B cell (primary cell): ENCODE measurements at regions not wholly inside any gene's neighbourhood (a gene's known extent, or its start where the extent isn't known, plus 50 kb on each side); places are given as distances from the start of the nearest gene placed in this dataset.

Experiments
- ATAC-seq: fragments of 200-7000 bp; cut with Tn5 transposase; one replicate; pipeline ENCODE4 v1.10.0; 2021; ENCODE audit warnings: low read depth, mild to moderate bottlenecking, moderate number of reproducible peaks, moderate library complexity
- CTCF ChIA-PET: fragments of 350-600 bp; sonication (Branson Sonifier 250); formaldehyde crosslinking; loops from one replicate; lab custom pipeline; 2021; ENCODE audit warnings: antibody characterized with exemption, inconsistent platforms; lab: Charles Lee
- POLR2A ChIA-PET: fragments of 350-600 bp; sonication (Branson Sonifier 250); formaldehyde crosslinking; loops from one replicate; lab custom pipeline; 2021; ENCODE audit warnings: antibody characterized with exemption; lab: Charles Lee
- DNase-seq: peaks from one replicate; pipeline ENCODE4 v3.0.0; 2013
- H2AFZ ChIP-seq: 2 replicates; pipeline ENCODE4 v1.6.1; 2012; ENCODE audit warnings: mild to moderate bottlenecking, low read depth, low read length; ENCODE audit not compliant: insufficient read depth, poor library complexity, severe bottlenecking
- H3K27ac ChIP-seq, 2 donors: 1 replicate in 1 of 2; 2 replicates in 1 of 2; pipeline ENCODE4 v1.5.1; 2012 to 2013; ENCODE audit warnings: low read length in 2 of 2, mild to moderate bottlenecking in 2 of 2, moderate library complexity in 1 of 2
- H3K27me3 ChIP-seq, 4 experiments: fragments of 200-600 bp in 1 of 4; sonication (generic) in 1 of 4; replicated peaks in 1 of 4; 1 replicate in 2 of 4; 2 replicates in 2 of 4; pipeline versions ENCODE4 v1.6.1 to v1.7.0; 2013 to 2016; ENCODE audit warnings: low read length in 3 of 4, mild to moderate bottlenecking in 2 of 4, mixed read lengths in 1 of 4, moderate library complexity in 1 of 4; ENCODE audit not compliant: insufficient read depth in 4 of 4, control insufficient read depth in 3 of 4; ENCODE audit errors: control extremely low read depth in 1 of 4
- H3K36me3 ChIP-seq, 2 experiments: replicated peaks in 1 of 2; 1 replicate in 1 of 2; 2 replicates in 1 of 2; pipeline versions ENCODE4 v1.6.1 to v1.7.1; 2013; ENCODE audit warnings: low read length in 1 of 2; ENCODE audit not compliant: insufficient read depth in 2 of 2, control insufficient read depth in 1 of 2; ENCODE audit errors: control extremely low read depth in 1 of 2, extremely low read depth in 1 of 2
- H3K4me1 ChIP-seq, 2 donors: fragments of 200-600 bp in 1 of 2; sonication (generic) in 1 of 2; 1 replicate in 1 of 2; 2 replicates in 1 of 2; pipeline versions ENCODE4 v1.5.1 to v1.6.1; 2013 to 2017; ENCODE audit warnings: low read length in 2 of 2; ENCODE audit not compliant: control insufficient read depth in 2 of 2, insufficient read depth in 2 of 2
- H3K4me2 ChIP-seq: replicated peaks from 2 replicates; pipeline ENCODE3; 2012; ENCODE audit warnings: mild to moderate bottlenecking, low read depth, low read length; ENCODE audit not compliant: poor library complexity, severe bottlenecking
- H3K4me3 ChIP-seq, 5 experiments: fragments of 200-600 bp in 1 of 5; sonication (generic) in 1 of 5; 1 replicate in 3 of 5; 2 replicates in 2 of 5; pipeline versions ENCODE4 v1.5.1 to v1.7.0; 2011 to 2016; ENCODE audit warnings: low read length in 4 of 5, mild to moderate bottlenecking in 4 of 5, low read depth in 2 of 5, control low read depth in 1 of 5, moderate library complexity in 1 of 5; ENCODE audit not compliant: insufficient read depth in 1 of 5; ENCODE audit errors: control extremely low read depth in 1 of 5, extremely low read depth in 1 of 5
- H3K79me2 ChIP-seq: fragments of 200-600 bp; sonication (generic); one replicate; pipeline ENCODE4 v1.6.0; 2016; ENCODE audit warnings: low read length; ENCODE audit not compliant: control insufficient read depth, insufficient read depth
- H3K9ac ChIP-seq: fragments of 200-600 bp; sonication (generic); 2 replicates; pipeline ENCODE4 v1.6.1; 2017; ENCODE audit warnings: mild to moderate bottlenecking, low read length, moderate library complexity
- H3K9me3 ChIP-seq, 3 donors: one replicate each; pipeline versions ENCODE4 v1.6.1 to v1.7.1; 2013; ENCODE audit warnings: low read length in 2 of 3; ENCODE audit not compliant: control insufficient read depth in 2 of 3, insufficient read depth in 1 of 3; ENCODE audit errors: control extremely low read depth in 1 of 3
- H4K20me1 ChIP-seq: 2 replicates; pipeline ENCODE4 v1.6.0; 2012; ENCODE audit warnings: mild to moderate bottlenecking, low read length; ENCODE audit not compliant: insufficient read depth, control insufficient read depth, poor library complexity, severe bottlenecking
- H3K27ac Mint-ChIP-seq: one replicate; pipeline ENCODE4 v1.8.0; 2021; ENCODE audit warnings: mixed read lengths
- H3K27me3 Mint-ChIP-seq: one replicate; pipeline ENCODE4 v1.8.0; 2021; ENCODE audit warnings: mixed read lengths
- H3K4me1 Mint-ChIP-seq: one replicate; pipeline ENCODE4 v1.8.0; 2021; ENCODE audit warnings: mixed read lengths
- H3K4me3 Mint-ChIP-seq: one replicate; pipeline ENCODE4 v1.8.0; 2021; ENCODE audit warnings: mixed read lengths
- H3K9me3 Mint-ChIP-seq: one replicate; pipeline ENCODE4 v1.8.0; 2022; ENCODE audit warnings: mixed read lengths; ENCODE audit not compliant: insufficient read depth
- EZH2 ChIP-seq: IDR thresholded peaks from 2 replicates; pipeline ENCODE4 v1.6.1; 2012; ENCODE audit warnings: borderline replicate concordance, low read depth, mild to moderate bottlenecking, moderate library complexity, low read length; ENCODE audit not compliant: insufficient read depth, poor library complexity, severe bottlenecking
- WGBS: methylation state at CpG from one replicate; pipeline ENCODE4 v1.1.5; 2013; ENCODE audit warnings: missing lambda C conversion rate; ENCODE audit not compliant: insufficient coverage; 5-methylcytosine and 5-hydroxymethylcytosine counted together
- intact Hi-C: fragments of 100-400 bp; cut with micrococcal nuclease; formaldehyde crosslinking; loops from one replicate; pipeline ENCODE4 v1.10.0; 2022
- TF ChIP-seq, protein P1 (sequence below): fragments of 200-600 bp; IDR thresholded peaks from one replicate; pipeline ENCODE4 v1.8.0; 2022; ENCODE audit warnings: antibody characterized with exemption, mild to moderate bottlenecking

DNA sequence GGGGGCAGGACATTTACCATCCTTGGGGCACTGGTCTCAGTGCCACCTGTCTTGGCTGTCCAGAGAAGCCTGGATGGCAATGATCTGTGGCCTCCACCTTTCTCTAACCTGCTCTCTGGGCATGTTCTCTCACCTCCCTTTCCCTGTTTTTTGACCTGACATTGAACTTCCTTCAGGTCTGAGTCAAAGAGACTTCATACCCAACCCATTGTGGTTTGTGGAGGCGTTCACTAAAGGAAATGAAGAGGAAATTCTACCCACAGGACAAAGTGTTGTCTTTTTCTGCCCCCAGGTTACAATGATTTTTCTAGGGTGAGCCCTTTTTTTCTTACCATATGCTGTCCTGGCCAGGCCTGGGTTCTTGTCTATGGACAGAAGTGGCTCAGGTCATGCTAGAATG is 76.6 kb downstream of the CYP26A1 start:
- H3K27ac Mint-ChIP-seq, result no peak overlapping the region
- Histone ChIP-seq H3K27me3 (peaks cover 0 to 7% (median 0%) of the 10 kb centered on the region in 4 experiments), H3K4me1 (no peaks in the 10 kb centered on the region), H4K20me1 (no peaks in the 10 kb centered on the region), H3K36me3 (no peaks in the 10 kb centered on the region), H3K27ac (no peak overlapping the region), H3K9ac (no peak overlapping the region), H3K4me3 (no peak overlapping the region), H3K9me3 (peaks cover 0 to 10% (median 2%) of the 10 kb centered on the region in 3 donors), H2AFZ (no peak overlapping the region), H3K79me2 (no peaks in the 10 kb centered on the region), H3K4me2 (no peak overlapping the region)
- no peak for TF ChIP-seq EZH2
- TF ChIP-seq, protein P1, sequence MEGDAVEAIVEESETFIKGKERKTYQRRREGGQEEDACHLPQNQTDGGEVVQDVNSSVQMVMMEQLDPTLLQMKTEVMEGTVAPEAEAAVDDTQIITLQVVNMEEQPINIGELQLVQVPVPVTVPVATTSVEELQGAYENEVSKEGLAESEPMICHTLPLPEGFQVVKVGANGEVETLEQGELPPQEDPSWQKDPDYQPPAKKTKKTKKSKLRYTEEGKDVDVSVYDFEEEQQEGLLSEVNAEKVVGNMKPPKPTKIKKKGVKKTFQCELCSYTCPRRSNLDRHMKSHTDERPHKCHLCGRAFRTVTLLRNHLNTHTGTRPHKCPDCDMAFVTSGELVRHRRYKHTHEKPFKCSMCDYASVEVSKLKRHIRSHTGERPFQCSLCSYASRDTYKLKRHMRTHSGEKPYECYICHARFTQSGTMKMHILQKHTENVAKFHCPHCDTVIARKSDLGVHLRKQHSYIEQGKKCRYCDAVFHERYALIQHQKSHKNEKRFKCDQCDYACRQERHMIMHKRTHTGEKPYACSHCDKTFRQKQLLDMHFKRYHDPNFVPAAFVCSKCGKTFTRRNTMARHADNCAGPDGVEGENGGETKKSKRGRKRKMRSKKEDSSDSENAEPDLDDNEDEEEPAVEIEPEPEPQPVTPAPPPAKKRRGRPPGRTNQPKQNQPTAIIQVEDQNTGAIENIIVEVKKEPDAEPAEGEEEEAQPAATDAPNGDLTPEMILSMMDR, result no peak
- WGBS, result no CpG with 5 or more reads among the region's 1 CpG
- ChIA-PET CTCF (no interaction called here), POLR2A (no interaction called here)
- no peak for DNase-seq
- H3K9me3 Mint-ChIP-seq, result no peaks in the 10 kb centered on the region
- H3K27me3 Mint-ChIP-seq, result peaks cover 19% of the 10 kb centered on the region
- intact Hi-C loops, result no loop called here
- H3K4me3 Mint-ChIP-seq, result no peak overlapping the region
- no peak for ATAC-seq
- no peaks in the 10 kb centered on the region for H3K4me1 Mint-ChIP-seq

DNA sequence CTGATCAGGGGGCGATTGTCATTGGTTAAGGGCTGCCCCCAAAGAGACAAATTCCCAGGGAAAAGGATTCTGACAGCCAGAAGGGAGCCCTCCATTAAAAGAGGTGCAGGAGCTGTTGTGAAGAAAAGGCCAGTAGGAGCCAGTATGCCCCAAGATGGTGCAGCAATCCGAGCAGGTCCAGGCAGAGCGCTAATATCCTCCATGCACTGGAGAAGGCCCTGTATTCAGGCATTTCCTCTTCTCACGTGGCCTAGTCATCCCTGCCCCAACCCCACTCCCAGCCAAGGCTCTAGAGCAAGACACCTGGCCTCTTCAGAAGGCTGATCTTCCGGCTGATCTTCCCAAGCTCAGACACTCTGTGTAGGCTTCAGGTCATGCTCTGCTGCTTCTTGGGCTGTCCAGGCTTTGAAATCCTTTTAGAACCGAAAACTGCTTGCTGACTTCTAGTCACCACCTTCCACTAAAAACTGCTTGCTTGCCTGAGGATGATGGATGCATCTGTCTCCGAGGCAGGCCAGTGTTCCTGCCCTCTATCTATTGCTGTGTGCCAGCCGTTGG is 77.4 kb downstream of the CYP26A1 start:
- DNase-seq, result no peak
- no peaks in the 10 kb centered on the region for H3K4me1 ChIP-seq
- H3K4me3 Mint-ChIP-seq, result no peak overlapping the region
- H3K27me3 Mint-ChIP-seq, result peaks cover 15% of the 10 kb centered on the region
- no peak for ATAC-seq
- TF ChIP-seq, protein P1, result no peak
- TF ChIP-seq EZH2, result no peak
- H3K27ac ChIP-seq, result no peak overlapping the region
- no peaks in the 10 kb centered on the region for H3K4me1 Mint-ChIP-seq
- CTCF ChIA-PET, result no interaction called here
- 74% methylated on average over 8 of the region's 8 CpGs for WGBS
- no peak overlapping the region for H3K4me2 ChIP-seq
- H3K79me2 ChIP-seq, result no peaks in the 10 kb centered on the region
- H3K27ac Mint-ChIP-seq, result no peak overlapping the region
- H4K20me1 ChIP-seq, result no peaks in the 10 kb centered on the region
- H3K36me3 ChIP-seq, result no peaks in the 10 kb centered on the region
- peaks cover 0 to 10% (median 2%) of the 10 kb centered on the region in 3 donors for H3K9me3 ChIP-seq
- H3K4me3 ChIP-seq, result no peak overlapping the region
- POLR2A ChIA-PET, result no interaction called here
- intact Hi-C loops, result no loop called here
- H3K27me3 ChIP-seq, result peaks cover 0 to 4% (median 0%) of the 10 kb centered on the region in 4 experiments
- H3K9ac ChIP-seq, result no peak overlapping the region
- H2AFZ ChIP-seq, result no peak overlapping the region
- H3K9me3 Mint-ChIP-seq, result no peaks in the 10 kb centered on the region
